GM18505 (cell line): ENCODE measurements at regions not wholly inside any gene's neighbourhood (a gene's known extent, or its start where the extent isn't known, plus 50 kb on each side); places are given as distances from the start of the nearest gene placed in this dataset.

Experiments used
- ATAC-seq: cut with Tn5 transposase; IDR thresholded peaks from one replicate; pipeline ENCODE4 v1.9.1; 2021; ENCODE audit not compliant: unreplicated experiment
- POLR2A ChIP-seq: IDR thresholded peaks from 4 replicates; pipeline ENCODE4 v1.6.1; 2011; ENCODE audit warnings: borderline replicate concordance; ENCODE audit not compliant: insufficient read depth, insufficient read length; ENCODE audit errors: extremely low read depth

GRCh38 chr18:55073116-55073515 is 113.9 kb upstream of the CCDC68 start:
- no peak for ATAC-seq
- no peak for TF ChIP-seq POLR2A

- TF ChIP-seq POLR2A: no peak
- no peak for ATAC-seq
Measured at GRCh38 chr18:55072698-55073097, 113.4 kb upstream of the CCDC68 start.

- TF ChIP-seq POLR2A: no peak
- ATAC-seq: no peak
Measured at GRCh38 chr18:55072181-55072580, 112.9 kb upstream of the CCDC68 start.

- no peak for TF ChIP-seq POLR2A
- peak; percentile 82 for ATAC-seq
Measured at GRCh38 chr18:55069497-55069896, 110.2 kb upstream of the CCDC68 start.

- no peak for TF ChIP-seq POLR2A
- peak; percentile 55 for ATAC-seq
Measured at GRCh38 chr18:55064760-55065159, 105.5 kb upstream of the CCDC68 start.

GRCh38 chr18:55064073-55064472 is 104.8 kb upstream of the CCDC68 start:
- no peak for TF ChIP-seq POLR2A
- no peak for ATAC-seq

GRCh38 chr18:55054021-55054990 is 95.0 kb upstream of the CCDC68 start:
- no peak for ATAC-seq
- TF ChIP-seq POLR2A: no peak

- TF ChIP-seq POLR2A: no peak
- ATAC-seq: no peak
Measured at GRCh38 chr18:55048892-55049291, 89.6 kb upstream of the CCDC68 start.

- no peak for TF ChIP-seq POLR2A
- no peak for ATAC-seq
Measured at GRCh38 chr18:55047546-55047945, 88.3 kb upstream of the CCDC68 start.

- no peak for ATAC-seq
- no peak for TF ChIP-seq POLR2A
Measured at GRCh38 chr18:55041366-55041765, 82.1 kb upstream of the CCDC68 start.

- no peak for ATAC-seq
- TF ChIP-seq POLR2A: no peak
Measured at GRCh38 chr18:55038162-55038561, 78.9 kb upstream of the CCDC68 start.

GRCh38 chr18:55034742-55035141 is 75.5 kb upstream of the CCDC68 start:
- no peak for ATAC-seq
- TF ChIP-seq POLR2A: no peak

GRCh38 chr18:55031979-55032378 is 72.7 kb upstream of the CCDC68 start:
- no peak for ATAC-seq
- TF ChIP-seq POLR2A: no peak

GRCh38 chr18:55031576-55031975 is 72.3 kb upstream of the CCDC68 start:
- no peak for TF ChIP-seq POLR2A
- no peak for ATAC-seq
